ENCODE measurements at regions not wholly inside any gene's neighbourhood (a gene's known extent, or its start where the extent isn't known, plus 50 kb on each side); places are given as distances from the start of the nearest gene placed in this dataset.

- DNase-seq (ENCODE audit: low spot score): no peak
- H3K27me3 ChIP-seq (ENCODE audit: control insufficient read depth in 4 of 4, insufficient read depth in 4 of 4, low read length in 3 of 4): no peaks in the 10 kb centered on the region
- TF ChIP-seq, protein P1, sequence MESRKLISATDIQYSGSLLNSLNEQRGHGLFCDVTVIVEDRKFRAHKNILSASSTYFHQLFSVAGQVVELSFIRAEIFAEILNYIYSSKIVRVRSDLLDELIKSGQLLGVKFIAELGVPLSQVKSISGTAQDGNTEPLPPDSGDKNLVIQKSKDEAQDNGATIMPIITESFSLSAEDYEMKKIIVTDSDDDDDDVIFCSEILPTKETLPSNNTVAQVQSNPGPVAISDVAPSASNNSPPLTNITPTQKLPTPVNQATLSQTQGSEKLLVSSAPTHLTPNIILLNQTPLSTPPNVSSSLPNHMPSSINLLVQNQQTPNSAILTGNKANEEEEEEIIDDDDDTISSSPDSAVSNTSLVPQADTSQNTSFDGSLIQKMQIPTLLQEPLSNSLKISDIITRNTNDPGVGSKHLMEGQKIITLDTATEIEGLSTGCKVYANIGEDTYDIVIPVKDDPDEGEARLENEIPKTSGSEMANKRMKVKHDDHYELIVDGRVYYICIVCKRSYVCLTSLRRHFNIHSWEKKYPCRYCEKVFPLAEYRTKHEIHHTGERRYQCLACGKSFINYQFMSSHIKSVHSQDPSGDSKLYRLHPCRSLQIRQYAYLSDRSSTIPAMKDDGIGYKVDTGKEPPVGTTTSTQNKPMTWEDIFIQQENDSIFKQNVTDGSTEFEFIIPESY (IDR thresholded peaks at IDR 0.05): no peak
- TF ChIP-seq NR2F2 (IDR thresholded peaks at IDR 0.05): no peak
- TF ChIP-seq FOXA1 (IDR thresholded peaks at IDR 0.05): no peak
- TF ChIP-seq, protein P2, sequence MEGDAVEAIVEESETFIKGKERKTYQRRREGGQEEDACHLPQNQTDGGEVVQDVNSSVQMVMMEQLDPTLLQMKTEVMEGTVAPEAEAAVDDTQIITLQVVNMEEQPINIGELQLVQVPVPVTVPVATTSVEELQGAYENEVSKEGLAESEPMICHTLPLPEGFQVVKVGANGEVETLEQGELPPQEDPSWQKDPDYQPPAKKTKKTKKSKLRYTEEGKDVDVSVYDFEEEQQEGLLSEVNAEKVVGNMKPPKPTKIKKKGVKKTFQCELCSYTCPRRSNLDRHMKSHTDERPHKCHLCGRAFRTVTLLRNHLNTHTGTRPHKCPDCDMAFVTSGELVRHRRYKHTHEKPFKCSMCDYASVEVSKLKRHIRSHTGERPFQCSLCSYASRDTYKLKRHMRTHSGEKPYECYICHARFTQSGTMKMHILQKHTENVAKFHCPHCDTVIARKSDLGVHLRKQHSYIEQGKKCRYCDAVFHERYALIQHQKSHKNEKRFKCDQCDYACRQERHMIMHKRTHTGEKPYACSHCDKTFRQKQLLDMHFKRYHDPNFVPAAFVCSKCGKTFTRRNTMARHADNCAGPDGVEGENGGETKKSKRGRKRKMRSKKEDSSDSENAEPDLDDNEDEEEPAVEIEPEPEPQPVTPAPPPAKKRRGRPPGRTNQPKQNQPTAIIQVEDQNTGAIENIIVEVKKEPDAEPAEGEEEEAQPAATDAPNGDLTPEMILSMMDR (IDR thresholded peaks at IDR 0.05; ENCODE audit: low read depth, low read length, missing input control): no peak
- TF ChIP-seq YY1 (IDR thresholded peaks at IDR 0.05): no peak
- TF ChIP-seq GABPA (IDR thresholded peaks at IDR 0.05 in 1 of 2, conservative IDR thresholded peaks at IDR 0.05 in 1 of 2): no peak
- no peak for TF ChIP-seq JUND (IDR thresholded peaks at IDR 0.05)
- TF ChIP-seq HNF4A (conservative IDR thresholded peaks at IDR 0.05): no peak
- TF ChIP-seq, protein P3, sequence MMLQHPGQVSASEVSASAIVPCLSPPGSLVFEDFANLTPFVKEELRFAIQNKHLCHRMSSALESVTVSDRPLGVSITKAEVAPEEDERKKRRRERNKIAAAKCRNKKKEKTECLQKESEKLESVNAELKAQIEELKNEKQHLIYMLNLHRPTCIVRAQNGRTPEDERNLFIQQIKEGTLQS (IDR thresholded peaks at IDR 0.05): no peak
- TF ChIP-seq SP1 (IDR thresholded peaks at IDR 0.05): no peak
- no peak for TF ChIP-seq TAF1 (conservative IDR thresholded peaks at IDR 0.05)
- 86% methylated on average over 13 of the region's 13 CpGs for WGBS
- no peak overlapping the region for H3K4me3 ChIP-seq (ENCODE audit: low read depth in 1 of 3, low read length in 3 of 3)
- no peaks in the 10 kb centered on the region for H3K4me1 ChIP-seq (ENCODE audit: control insufficient read depth in 4 of 4, insufficient read depth in 4 of 4, low read length in 3 of 4)
- H3K36me3 ChIP-seq (ENCODE audit: control insufficient read depth in 4 of 4, insufficient read depth in 3 of 4, low read depth in 1 of 4, low read length in 3 of 4): no peaks in the 10 kb centered on the region
- peaks cover 2 to 6% (median 4%) of the 10 kb centered on the region in 4 donors for H3K9me3 ChIP-seq (ENCODE audit: control insufficient read depth in 4 of 4, low read length in 3 of 4)
- H3K27ac ChIP-seq (ENCODE audit: low read depth in 1 of 2, low read length in 2 of 2): no peak overlapping the region
- H3K9ac ChIP-seq (ENCODE audit: low read depth in 1 of 2, low read length in 2 of 2): no peak overlapping the region
These were observed 254.3 kb downstream of the THBS2 start for GRCh38 chr6:168999392-168999791.

GRCh38 chr6:168996356-168996625 is 257.4 kb downstream of the THBS2 start:
- WGBS: 90% methylated on average over 9 of the region's 9 CpGs
- Histone ChIP-seq H3K27ac (ENCODE audit: low read depth in 1 of 2, low read length in 2 of 2) (no peak overlapping the region), H3K27me3 (ENCODE audit: control insufficient read depth in 4 of 4, insufficient read depth in 4 of 4, low read length in 3 of 4) (no peaks in the 10 kb centered on the region), H3K4me3 (ENCODE audit: low read depth in 1 of 3, low read length in 3 of 3) (no peak overlapping the region), H3K9me3 (ENCODE audit: control insufficient read depth in 4 of 4, low read length in 3 of 4) (no peaks in the 10 kb centered on the region), H3K4me1 (ENCODE audit: control insufficient read depth in 4 of 4, insufficient read depth in 4 of 4, low read length in 3 of 4) (no peaks in the 10 kb centered on the region), H3K9ac (ENCODE audit: low read depth in 1 of 2, low read length in 2 of 2) (no peak overlapping the region), H3K36me3 (ENCODE audit: control insufficient read depth in 4 of 4, insufficient read depth in 3 of 4, low read depth in 1 of 4, low read length in 3 of 4) (no peaks in the 10 kb centered on the region)
- no peak for DNase-seq (ENCODE audit: low spot score)
- TF ChIP-seq, protein P4, sequence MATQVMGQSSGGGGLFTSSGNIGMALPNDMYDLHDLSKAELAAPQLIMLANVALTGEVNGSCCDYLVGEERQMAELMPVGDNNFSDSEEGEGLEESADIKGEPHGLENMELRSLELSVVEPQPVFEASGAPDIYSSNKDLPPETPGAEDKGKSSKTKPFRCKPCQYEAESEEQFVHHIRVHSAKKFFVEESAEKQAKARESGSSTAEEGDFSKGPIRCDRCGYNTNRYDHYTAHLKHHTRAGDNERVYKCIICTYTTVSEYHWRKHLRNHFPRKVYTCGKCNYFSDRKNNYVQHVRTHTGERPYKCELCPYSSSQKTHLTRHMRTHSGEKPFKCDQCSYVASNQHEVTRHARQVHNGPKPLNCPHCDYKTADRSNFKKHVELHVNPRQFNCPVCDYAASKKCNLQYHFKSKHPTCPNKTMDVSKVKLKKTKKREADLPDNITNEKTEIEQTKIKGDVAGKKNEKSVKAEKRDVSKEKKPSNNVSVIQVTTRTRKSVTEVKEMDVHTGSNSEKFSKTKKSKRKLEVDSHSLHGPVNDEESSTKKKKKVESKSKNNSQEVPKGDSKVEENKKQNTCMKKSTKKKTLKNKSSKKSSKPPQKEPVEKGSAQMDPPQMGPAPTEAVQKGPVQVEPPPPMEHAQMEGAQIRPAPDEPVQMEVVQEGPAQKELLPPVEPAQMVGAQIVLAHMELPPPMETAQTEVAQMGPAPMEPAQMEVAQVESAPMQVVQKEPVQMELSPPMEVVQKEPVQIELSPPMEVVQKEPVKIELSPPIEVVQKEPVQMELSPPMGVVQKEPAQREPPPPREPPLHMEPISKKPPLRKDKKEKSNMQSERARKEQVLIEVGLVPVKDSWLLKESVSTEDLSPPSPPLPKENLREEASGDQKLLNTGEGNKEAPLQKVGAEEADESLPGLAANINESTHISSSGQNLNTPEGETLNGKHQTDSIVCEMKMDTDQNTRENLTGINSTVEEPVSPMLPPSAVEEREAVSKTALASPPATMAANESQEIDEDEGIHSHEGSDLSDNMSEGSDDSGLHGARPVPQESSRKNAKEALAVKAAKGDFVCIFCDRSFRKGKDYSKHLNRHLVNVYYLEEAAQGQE (IDR thresholded peaks at IDR 0.05): no peak
- TF ChIP-seq TAF1 (conservative IDR thresholded peaks at IDR 0.05): no peak
- no peak for TF ChIP-seq MAX (IDR thresholded peaks at IDR 0.05)
- no peak for TF ChIP-seq HNF4A (conservative IDR thresholded peaks at IDR 0.05)
- no peak for TF ChIP-seq RAD21 (IDR thresholded peaks at IDR 0.05)
- TF ChIP-seq, protein P3 (IDR thresholded peaks at IDR 0.05): no peak
- TF ChIP-seq, protein P1 (IDR thresholded peaks at IDR 0.05): no peak

Measured in liver (tissue), 8 donors.